ENCODE measurements at regions not wholly inside any gene's neighbourhood (a gene's known extent, or its start where the extent isn't known, plus 50 kb on each side); places are given as distances from the start of the nearest gene placed in this dataset.
"Not testable (repeated sequence)": the region's sequence is repeated elsewhere in the genome, so short reads cannot be mapped to it uniquely, and the experiment has no call there.

GRCh38 chr14:57061009-57061711 is 207.5 kb downstream of the EXOC5 start:
- no peak for DNase-seq (ENCODE audit: low read depth in 2 of 3, low spot score in 1 of 3)

DNA sequence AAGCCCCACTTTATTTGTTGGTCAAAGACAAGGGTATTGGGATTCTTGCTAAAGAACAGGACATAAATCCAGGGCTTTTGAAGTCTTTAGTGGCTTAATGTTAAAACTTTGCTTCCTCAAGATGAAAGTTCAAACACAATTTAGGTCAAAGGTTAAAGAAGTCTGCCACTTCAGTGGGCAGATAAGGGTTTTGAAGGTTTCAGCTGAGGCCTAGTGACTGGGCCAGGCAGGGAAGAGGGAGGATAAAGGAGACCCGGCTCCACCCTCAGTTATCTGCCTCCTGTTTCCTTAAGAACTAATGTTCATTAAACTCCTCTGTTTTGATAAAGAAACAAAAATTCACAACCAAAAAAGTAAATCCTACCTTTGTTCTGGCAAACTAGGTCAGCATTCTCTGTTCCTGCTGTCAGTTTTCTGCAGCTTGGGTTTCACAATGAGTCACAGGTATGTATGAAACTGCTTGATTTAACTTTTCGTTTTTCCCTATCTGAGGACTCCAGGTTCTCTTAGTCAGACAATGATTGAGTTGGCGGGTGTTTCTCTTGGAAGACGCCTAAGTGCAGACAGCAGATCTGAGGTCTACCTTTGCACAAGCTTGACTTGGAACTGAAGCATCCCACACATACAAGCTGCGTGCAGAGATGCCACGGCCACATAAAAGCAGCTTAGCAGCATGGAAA is 208.3 kb downstream of the EXOC5 start:
- DNase-seq (ENCODE audit: low read depth in 2 of 3, low spot score in 1 of 3) = peak; percentile 29 to 35 (median 34)

GRCh38 chr14:57058319-57058718 is 210.4 kb downstream of the EXOC5 start:
- DNase-seq (ENCODE audit: low read depth in 2 of 3, low spot score in 1 of 3) = no peak

GRCh38 chr14:57057803-57058202 is 210.9 kb downstream of the EXOC5 start:
- DNase-seq (ENCODE audit: low read depth in 2 of 3, low spot score in 1 of 3) = no peak

DNA sequence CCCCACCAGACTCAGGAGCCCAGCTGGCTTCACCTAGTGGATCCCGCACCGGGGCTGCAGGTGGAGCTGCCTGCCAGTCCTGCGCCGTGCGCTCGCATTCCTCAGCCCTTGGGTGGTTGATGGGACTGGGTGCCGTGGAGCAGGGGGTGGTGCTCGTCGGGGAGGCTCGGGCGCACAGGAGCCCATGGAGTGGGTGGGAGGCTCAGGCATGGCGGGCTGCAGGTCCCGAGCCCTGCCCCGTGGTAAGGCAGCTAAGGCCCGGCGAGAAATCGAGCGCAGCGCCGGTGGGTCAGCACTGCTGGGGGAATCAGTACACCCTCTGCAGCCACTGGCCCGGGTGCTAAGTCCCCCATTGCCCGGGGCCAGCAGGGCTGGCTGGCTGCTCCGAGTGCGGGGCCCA is 212.2 kb downstream of the EXOC5 start:
- DNase-seq (ENCODE audit: low read depth in 2 of 3, low spot score in 1 of 3) = not testable (repeated sequence)

- DNase-seq (ENCODE audit: low read depth in 2 of 3, low spot score in 1 of 3) = no peak
Observed at GRCh38 chr14:57052705-57053302, 215.9 kb downstream of the EXOC5 start.

GRCh38 chr14:57051633-57052032 is 217.1 kb downstream of the EXOC5 start:
- DNase-seq (ENCODE audit: low read depth in 2 of 3, low spot score in 1 of 3) = no peak

DNA sequence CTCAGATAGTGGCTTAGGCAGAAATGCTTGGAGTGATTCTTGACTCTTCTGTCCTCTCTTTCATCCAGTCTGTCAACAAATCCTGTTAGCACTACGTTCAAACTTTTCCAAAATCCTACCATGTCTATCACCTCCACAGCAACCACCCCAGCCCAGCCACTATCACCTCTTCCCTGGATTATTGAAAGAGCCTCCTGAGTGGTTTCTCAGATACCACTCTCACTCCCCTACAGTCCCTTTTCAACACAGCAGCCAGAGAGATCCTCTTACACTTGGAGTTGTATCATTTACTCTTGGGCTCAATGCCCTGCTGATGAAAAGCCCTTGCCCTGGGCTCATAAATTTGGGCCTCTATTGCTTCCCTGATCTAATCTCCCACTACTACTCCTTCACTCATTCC is 218.9 kb downstream of the EXOC5 start:
- DNase-seq (ENCODE audit: low read depth in 2 of 3, low spot score in 1 of 3) = no peak

DNA sequence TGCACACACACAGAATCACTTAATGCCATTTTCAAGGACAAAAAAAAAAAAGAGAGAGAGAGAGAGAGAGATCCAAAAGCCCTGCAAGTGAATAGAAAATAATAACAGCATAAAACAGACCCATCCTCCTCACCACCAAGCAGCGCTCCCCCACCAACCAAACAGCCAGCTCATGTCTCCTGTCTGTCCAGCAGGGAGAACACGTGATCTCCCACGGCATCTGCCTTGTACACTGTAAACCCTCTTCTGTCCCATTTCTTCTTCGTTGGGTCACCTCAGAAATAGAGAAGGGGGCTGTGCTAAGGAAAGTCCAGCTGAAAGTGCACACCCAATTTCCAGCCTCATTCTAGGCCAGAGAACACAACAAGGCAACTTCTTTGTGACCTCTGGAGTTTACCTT is 222.5 kb downstream of the EXOC5 start:
- DNase-seq (ENCODE audit: low read depth in 2 of 3, low spot score in 1 of 3) = no peak

DNA sequence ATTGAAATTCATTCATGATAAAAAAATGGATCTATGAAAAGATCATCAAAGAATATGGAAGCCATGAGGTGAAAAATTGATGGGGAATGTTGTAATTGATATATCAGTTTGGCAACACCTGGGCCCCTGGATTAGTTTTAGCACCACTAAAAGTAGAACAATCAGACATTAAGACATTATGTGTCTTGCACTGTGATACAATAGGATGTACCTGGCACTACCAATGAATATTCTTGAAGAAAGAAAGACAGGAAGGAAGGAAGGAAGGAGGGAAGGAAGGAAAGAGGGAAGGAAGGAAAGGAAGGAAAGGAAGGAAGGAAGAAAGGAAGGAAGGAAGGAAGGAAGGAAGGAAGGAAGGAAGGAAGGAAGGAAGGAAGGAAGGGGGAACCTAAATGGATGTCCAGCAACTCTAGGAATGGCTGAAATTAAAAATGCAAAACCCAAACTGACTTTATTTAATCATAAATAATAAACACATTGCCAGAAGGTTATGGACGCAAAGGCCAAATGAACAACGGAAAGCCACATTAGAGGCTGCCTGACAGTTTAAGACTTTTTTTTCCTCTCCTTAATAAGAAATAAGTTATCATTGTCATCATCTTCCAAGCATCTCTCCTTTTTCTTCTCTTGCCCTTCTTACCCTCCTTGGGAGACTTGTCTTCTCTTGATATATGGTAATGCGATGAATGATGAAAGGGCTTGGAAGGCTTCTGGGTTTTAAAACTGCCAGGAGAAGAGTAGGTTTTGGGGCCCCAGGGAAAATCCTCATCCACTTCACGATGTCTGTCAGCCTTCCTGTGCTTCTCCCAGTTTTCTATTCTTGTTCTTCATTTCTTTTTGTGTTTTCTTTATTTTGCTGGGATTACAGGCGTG is 224.4 kb downstream of the EXOC5 start:
- DNase-seq (ENCODE audit: low read depth in 2 of 3, low spot score in 1 of 3) = not testable (repeated sequence)

DNA sequence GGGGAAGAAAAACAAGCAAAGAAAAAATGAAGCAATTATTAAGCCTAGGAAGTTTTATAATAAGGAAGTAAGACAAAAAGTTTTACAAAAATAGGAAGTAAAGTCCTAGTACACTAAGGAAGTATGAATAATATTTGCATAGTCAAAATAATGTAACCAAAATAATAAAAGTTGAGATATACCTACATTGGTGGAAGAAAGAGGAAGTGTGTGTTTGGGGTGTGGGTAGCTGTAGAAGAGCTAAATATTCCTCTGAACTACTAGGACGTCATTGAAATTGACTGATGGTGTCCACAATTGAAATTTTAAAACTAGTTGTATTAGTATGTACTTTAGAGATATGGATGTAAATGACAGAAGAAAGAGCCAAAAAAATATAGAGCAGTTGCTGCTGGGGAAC is 228.4 kb upstream of the OTX2 start:
- no peak for DNase-seq (ENCODE audit: low read depth in 2 of 3, low spot score in 1 of 3)

DNA sequence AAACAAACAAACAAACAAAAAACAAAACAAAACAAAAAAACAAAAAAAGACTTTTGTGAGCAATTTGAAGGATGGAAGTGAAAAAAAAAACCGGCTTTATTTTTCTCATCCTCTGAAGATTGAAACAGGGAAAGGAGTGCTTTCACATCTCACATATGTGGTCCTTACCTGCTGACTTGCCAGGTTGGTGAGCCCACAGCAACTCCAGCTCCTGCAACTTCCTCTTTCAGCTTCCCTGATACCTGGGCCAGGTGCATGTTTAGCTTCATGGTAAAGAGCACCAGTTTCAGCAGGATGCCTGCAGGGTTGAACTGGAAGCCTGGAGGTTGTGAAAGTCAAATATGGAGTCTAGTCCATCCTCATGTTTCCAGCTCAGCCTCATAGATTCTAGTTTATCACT is 221.2 kb upstream of the OTX2 start:
- no peak for DNase-seq (ENCODE audit: low read depth in 2 of 3, low spot score in 1 of 3)

DNA sequence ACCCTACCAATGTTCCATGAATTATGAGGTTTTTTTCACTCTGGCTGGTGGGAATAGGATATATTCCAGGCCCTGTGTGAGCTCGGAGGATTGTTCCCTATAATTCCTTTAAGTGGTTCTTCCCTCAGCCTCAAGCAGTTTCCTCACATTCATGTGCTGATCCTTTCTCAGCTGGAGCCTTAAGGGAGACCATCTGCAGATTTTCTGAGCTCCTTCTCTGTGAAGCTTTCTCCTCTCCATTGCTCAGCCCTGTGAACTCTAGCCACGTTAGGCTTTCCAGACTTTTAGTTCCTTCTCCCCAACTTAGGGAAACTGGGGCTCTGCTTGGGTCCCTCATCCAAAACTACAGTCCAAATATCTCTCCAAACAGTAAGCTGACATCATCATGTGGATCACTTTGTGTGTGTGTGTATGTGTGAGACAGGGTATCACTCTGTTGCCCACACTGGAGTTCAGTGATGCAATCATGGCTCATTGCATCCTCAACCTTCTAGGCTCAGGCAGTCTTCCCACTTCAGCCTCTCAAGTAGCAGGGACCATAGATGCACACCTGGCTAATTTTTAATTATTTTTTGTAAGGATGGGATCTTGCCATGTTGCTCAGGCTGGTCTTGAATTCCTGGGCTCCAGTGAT is 219.5 kb upstream of the OTX2 start:
- no peak for DNase-seq (ENCODE audit: low read depth in 2 of 3, low spot score in 1 of 3)

GRCh38 chr14:57025456-57025855 is 215.2 kb upstream of the OTX2 start:
- DNase-seq (ENCODE audit: low read depth in 2 of 3, low spot score in 1 of 3) = no peak

GRCh38 chr14:57022608-57023007 is 212.3 kb upstream of the OTX2 start:
- DNase-seq (ENCODE audit: low read depth in 2 of 3, low spot score in 1 of 3) = no peak

DNA sequence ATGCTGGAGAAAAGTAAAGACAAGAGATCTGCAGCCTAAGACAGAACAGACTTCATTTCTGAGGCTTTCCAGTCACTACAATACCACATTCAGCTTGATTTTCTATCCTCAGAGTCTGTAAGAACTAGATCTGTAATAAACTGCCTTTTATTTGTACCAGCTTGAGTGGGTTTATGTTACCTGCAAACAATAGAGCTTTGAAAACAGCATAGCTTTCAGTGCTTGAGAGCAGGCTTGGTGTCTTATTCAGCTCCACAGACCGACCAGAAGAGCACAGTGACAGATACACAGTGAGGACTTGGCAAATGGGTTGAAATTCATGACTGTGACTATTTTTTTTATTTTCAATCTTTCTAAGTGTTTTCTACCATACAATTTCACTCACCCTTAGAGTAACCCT is 207.8 kb upstream of the OTX2 start:
- DNase-seq (ENCODE audit: low read depth in 2 of 3, low spot score in 1 of 3) = no peak

DNA sequence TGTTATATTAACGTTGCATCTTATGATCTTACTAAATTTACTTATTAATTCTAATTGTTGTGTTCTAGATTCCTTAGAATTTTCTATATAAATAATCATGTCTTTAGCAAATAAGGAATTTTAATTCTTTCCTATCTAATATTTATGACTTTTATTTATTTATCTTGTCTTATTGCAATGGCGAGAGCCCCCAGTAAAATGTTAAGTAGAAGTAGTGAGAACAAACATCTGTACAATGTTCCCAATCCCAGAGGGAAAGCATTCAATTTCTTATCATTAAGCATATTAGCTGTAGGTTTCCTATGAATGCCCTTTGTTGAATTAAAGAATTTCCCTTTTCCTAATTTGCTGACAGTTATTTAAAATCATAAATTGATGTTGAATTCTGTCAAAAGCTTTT is 203.7 kb upstream of the OTX2 start:
- no peak for DNase-seq (ENCODE audit: low read depth in 2 of 3, low spot score in 1 of 3)

DNA sequence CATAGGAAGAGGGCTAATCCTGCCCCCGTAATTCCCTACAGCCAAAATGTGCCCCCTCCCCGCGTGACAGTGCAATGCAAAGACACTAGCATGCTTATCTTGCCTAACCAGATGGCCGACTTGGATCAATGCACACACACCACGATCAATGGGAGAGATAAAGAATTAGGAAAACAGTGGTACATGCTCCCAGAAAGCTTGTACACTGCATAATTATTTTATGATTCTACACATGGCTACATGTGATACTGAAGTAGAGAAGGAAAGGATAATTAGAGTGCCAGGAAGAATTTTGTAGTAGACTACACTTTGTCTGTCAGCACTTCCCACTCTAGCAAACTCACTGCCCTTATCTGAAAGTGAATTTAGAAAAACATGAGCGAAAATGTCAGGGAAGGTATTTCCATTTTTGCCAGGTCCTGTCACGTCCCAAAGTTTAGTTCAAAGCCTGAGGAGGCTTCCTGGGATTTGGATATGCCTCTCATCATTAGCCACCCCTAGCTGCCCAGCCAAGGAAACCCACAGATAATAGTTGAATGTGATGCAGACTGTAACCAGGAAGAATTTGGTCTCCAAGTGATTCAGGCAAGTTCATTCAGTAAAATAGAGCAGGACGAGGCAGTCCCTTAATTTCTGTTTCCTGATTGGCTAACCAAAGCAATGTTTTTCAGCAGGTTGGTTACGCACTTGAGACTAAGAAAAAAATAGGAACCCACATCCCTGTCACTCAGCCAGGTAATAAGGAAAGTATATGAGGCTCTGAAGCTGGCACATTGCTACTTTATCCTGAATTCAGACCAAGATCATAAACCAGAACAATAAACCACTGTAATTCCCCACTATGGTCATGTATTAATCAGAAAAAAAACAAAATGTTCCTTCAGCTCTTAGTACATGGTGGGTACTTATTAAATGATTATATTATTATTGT is 199.6 kb upstream of the OTX2 start:
- DNase-seq (ENCODE audit: low read depth in 2 of 3, low spot score in 1 of 3) = no peak

GRCh38 chr14:57008534-57008933 is 198.3 kb upstream of the OTX2 start:
- no peak for DNase-seq (ENCODE audit: low read depth in 2 of 3, low spot score in 1 of 3)

DNA sequence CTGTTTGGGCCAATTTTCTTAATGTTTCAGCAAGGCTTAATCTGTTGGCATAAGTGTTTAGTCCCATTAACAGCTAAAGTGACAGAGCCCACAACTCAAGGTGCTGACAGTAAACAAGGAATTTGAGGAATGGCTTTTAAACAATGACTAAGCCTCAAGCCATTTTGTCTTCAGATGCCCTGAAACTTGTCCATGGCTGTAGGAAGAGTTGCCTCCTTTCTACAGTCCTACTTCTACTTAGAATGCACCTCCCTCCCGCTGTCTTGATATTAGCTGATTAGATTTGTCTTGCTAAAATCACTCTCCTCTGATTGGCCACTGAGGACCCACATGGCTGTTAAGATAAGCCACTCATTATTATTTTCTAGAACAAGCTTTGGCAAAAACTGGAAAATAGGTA is 188.4 kb upstream of the OTX2 start:
- no peak for DNase-seq (ENCODE audit: low read depth in 2 of 3, low spot score in 1 of 3)

Measured in stimulated activated CD4-positive, alpha-beta T cell treated with anti-CD3 and anti-CD28 coated beads, Interleukin-12 subunit alpha, Interleukin-12 subunit beta, amount 100 ng/mL, for 48 hours (primary cell).